RWPE1 (cell line): ENCODE measurements at regions not wholly inside any gene's neighbourhood (a gene's known extent, or its start where the extent isn't known, plus 50 kb on each side); places are given as distances from the start of the nearest gene placed in this dataset.
"Not testable (repeated sequence)": the region's sequence is repeated elsewhere in the genome, so short reads cannot be mapped to it uniquely, and the experiment has no call there.

Experiments
- CTCF ChIA-PET: fragments of 350-600 bp; sonication (Branson Sonifier 250); formaldehyde crosslinking; extraction: SDS; loops from one replicate; lab custom pipeline; 2021; lab: Yijun Ruan, JAX
- POLR2A ChIA-PET: fragments of 400-600 bp; formaldehyde crosslinking; extraction: SDS; loops from one replicate; lab custom pipeline; 2020; ENCODE audit warnings: antibody characterized with exemption; ENCODE audit not compliant: low non-redundant PET; lab: Yijun Ruan, JAX
- DNase-seq: peaks from one replicate; pipeline ENCODE4 v3.0.0; 2012; ENCODE audit warnings: low spot score
- H3K27ac ChIP-seq: fragments of 450-650 bp; 2 replicates; pipeline ENCODE4 v1.5.1; 2017
- TF ChIP-seq, protein P1 (sequence below): fragments of 450-650 bp; conservative IDR thresholded peaks from 2 replicates; pipeline ENCODE4 v1.5.1; 2017; ENCODE audit warnings: low read depth, mild to moderate bottlenecking

DNA sequence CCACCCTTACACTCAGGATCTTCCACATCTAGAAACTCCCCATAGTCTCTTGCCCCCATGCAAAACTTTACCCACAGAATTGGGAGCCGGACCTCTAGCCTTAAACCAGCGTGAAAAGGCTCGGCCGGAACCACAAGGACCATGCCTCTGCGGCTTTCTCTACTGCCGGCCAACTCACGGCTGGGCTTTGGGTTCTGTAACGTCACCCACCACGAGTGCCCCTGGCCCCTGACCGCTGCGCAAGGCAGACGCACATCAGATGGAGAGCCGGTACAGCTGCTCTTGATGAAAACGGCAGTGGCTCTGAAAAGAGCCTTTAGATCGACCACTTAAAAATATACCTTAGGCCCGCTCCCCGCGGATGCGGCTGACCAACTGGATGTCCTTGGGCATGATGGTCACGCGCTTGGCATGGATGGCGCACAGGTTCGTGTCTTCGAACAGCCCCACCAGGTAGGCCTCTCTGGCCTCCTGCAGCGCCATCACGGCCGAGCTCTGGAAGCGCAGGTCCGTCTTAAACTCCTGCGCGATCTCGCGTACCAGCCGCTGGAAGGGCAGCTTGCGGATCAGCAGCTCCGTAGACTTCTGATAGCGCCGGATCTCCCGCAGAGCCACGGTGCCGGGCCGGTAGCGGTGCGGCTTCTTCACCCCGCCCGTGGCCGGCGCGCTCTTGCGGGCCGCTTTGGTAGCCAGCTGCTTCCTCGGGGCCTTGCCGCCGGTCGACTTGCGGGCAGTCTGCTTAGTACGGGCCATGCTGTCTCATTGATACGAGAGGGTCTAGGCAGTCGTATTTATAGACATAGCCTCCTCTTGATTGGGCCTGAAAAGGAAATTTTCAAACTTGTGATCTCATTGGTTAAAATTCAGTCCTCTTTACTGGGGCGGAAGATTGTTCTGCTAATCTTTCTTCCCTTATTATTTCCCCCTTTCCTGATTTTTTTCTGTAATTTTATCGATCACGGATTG lies 66.3 kb downstream of the FAM72C start:
- H3K27ac ChIP-seq = peak overlapping the region; percentile 68
- peak; percentile 2 for DNase-seq
- POLR2A ChIA-PET, CTCF ChIA-PET: not testable (repeated sequence)

DNA sequence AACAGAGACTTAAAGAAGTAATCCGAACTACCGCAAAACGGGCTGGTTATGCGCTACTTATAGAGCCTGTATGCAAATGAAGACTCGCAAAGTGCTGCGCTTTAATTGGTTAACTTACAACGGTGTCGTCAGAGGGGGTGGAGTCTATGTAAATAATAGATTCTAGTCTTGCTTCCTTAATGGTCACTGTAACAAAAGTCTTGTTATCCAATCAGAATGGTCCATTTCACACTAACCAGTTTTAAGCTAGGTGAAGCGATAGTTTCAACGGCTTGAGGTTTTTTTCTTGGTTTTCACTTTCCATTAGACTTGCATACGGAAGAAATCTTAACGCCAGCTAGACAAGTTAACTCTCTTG lies 67.2 kb downstream of the FAM72C start:
- DNase-seq, POLR2A ChIA-PET, CTCF ChIA-PET: not testable (repeated sequence)
- peak overlapping the region; percentile 57 for H3K27ac ChIP-seq

- peak overlapping the region; percentile 57 for H3K27ac ChIP-seq
- CTCF ChIA-PET, DNase-seq, POLR2A ChIA-PET: not testable (repeated sequence)
Measured at GRCh38 chr1:143903899-143904621, 67.7 kb downstream of the FAM72C start.

DNA sequence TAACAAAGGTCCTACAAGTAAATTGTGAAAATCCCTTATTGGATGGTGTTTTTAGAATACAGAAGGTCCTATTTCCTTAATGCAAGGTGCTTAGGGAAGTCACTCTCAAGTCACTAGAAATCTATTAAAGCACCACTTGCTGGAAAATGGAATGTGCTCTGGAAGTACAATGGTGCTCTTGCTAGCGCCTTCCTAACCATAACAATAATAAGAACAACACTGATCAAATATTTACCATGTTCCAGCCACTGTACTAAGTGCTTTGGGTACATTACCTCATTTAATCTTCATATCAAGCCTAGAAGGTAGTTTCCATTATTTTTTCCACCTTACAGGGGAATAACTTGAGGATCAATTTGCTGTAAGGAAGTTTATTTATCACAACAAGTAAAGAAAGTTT lies 75.4 kb downstream of the FAM72C start:
- DNase-seq, CTCF ChIA-PET, H3K27ac ChIP-seq, POLR2A ChIA-PET: not testable (repeated sequence)

DNA sequence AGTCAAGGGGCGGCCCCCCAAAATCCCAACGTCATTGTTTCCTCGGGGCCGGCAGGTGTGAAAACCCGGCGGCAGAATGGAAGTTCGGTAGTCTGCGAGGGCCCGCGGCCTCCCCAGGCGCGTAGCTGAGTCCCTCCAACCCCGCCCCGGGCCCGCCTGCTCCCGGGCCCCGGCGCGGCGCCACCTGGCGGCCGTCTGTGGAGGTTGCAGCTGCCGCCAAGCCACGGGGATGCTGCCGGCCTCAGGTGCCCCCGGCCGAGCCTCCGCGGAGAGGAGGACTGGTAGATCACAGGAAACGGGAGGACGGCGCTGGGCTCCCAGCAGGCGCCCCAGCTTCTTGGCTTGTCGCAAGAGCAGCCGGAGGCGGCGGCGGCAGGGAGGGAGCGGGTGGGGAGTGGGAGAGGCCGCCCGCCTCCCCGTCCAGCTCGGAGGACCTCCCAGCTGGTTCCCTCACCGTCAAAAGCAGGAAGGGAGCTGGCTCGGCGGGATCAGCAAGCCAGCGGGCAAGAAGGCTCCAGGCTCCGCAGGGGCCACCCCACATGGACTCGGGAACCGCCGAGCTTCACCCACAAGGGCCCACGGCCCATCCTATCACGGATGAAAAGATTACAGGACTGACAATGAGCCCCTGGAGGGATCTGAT lies 86.7 kb downstream of the FAM72C start:
- TF ChIP-seq, protein P1, sequence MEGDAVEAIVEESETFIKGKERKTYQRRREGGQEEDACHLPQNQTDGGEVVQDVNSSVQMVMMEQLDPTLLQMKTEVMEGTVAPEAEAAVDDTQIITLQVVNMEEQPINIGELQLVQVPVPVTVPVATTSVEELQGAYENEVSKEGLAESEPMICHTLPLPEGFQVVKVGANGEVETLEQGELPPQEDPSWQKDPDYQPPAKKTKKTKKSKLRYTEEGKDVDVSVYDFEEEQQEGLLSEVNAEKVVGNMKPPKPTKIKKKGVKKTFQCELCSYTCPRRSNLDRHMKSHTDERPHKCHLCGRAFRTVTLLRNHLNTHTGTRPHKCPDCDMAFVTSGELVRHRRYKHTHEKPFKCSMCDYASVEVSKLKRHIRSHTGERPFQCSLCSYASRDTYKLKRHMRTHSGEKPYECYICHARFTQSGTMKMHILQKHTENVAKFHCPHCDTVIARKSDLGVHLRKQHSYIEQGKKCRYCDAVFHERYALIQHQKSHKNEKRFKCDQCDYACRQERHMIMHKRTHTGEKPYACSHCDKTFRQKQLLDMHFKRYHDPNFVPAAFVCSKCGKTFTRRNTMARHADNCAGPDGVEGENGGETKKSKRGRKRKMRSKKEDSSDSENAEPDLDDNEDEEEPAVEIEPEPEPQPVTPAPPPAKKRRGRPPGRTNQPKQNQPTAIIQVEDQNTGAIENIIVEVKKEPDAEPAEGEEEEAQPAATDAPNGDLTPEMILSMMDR = peak; percentile 28; the same call in 1 of the 2 replicates

DNA sequence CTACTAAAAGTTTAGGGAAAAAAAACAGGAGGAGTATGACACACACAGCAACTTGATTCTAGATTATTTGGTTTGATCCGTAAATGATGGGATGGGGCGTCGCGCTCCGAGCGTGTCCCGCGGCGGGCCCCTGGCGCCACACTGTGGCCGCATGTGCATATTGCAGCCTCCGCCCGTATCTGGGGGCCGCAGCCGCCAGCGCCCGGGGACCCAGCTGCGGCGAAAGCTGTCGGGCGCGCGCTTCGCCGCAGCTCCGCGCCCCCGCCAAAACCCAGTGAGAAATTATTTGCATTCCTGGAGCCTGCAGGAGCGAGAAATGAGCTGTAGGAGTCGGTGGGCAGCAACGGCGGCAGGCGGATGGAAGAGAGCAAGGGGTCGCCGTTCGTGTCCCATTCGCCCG lies 87.3 kb downstream of the FAM72C start:
- POLR2A ChIA-PET, H3K27ac ChIP-seq, CTCF ChIA-PET, DNase-seq: not testable (repeated sequence)
- TF ChIP-seq, protein P1 = peak; percentile 64

More for the DNA sequence above, 86.7 kb downstream of the FAM72C start:
- H3K27ac ChIP-seq, POLR2A ChIA-PET, DNase-seq, CTCF ChIA-PET: not testable (repeated sequence)

DNA sequence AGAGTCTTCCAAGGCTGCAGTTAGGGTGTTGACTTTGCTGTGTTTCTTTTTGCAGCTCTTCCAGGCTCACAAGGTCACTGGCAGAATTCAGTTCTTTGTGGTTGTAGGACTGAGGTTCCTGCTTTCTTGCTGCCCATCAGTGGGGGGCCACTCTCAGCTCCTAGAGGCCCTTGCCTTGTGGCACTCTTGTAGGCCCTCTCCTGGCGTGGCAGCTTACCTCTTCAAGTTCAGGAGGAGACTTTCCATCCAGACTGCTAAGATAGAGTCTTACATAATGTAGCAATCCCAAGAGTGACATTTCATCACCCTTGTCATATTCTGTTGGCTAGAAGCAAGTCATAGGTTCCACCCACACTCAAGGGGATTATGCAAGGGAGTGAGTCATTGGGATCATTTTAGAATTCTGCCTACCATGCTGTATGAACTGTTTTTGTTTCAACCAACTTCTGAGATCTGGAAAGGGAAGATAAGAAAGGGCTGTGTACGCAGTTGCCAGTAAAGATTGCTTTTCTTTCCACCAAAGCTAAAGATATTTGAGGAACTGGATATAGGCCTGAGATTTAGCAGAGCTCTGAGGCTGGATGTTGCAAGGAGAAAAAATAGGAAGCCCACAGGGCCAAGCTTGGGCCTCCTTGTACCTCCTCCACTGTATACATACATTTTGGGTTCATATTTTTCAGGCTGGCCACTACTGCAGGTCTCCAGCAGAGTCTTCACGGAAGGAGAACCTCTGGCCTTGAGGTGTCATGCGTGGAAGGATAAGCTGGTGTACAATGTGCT lies 91.8 kb downstream of the FAM72C start:
- H3K27ac ChIP-seq, POLR2A ChIA-PET, CTCF ChIA-PET, DNase-seq: not testable (repeated sequence)

- POLR2A ChIA-PET, CTCF ChIA-PET, H3K27ac ChIP-seq: not testable (repeated sequence)
Measured at GRCh38 chr1:143875947-143876346, 95.8 kb downstream of the FAM72C start.

GRCh38 chr1:143874625-143875024 lies 97.2 kb downstream of the FAM72C start:
- H3K27ac ChIP-seq, DNase-seq, POLR2A ChIA-PET, CTCF ChIA-PET: not testable (repeated sequence)

More at GRCh38 chr1:143875947-143876346, 95.8 kb downstream of the FAM72C start:
- DNase-seq = not testable (repeated sequence)

DNA sequence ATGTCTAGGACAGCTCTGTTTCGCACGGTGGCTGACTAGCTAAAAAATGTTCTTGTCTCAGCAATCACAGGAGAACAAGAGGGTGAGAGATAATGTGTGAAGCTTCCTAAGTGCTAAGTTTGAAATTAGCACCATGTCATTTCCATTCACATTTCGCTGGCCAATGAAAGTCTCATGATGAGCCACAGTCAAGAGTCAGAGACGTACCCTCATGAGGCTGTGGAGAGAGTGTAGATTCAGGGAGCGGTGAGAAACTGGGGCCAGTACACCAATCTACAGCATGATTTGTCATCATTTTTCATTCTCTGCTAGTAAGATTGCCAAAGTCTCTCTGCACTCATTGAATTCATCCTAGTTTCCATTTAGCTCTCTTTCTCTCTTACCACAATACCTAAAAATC lies 98.1 kb downstream of the FAM72C start:
- DNase-seq, POLR2A ChIA-PET, H3K27ac ChIP-seq, CTCF ChIA-PET: not testable (repeated sequence)

DNA sequence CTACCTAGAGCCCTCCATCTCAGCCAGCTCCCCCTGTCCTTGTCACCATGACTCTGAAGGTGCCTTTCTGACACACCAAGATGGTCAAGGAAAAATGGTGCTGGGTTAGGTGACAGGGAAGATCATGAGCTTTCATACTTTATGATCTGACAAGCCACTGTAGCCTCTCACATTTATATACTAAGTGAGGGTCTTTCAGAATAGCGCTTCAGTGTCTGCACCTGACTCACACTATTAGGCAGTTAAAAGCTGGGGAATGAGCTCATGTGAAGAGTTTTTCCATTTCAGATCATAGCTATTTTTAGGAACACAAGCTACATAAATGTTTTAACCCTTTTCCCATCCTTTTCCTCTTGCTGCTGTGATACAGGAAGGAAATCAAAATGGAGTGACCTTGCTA lies 101.4 kb downstream of the FAM72C start:
- POLR2A ChIA-PET, DNase-seq, CTCF ChIA-PET, H3K27ac ChIP-seq: not testable (repeated sequence)

- DNase-seq, CTCF ChIA-PET, POLR2A ChIA-PET: not testable (repeated sequence)
Measured at GRCh38 chr1:143867590-143868220, 104.1 kb downstream of the FAM72C start.

DNA sequence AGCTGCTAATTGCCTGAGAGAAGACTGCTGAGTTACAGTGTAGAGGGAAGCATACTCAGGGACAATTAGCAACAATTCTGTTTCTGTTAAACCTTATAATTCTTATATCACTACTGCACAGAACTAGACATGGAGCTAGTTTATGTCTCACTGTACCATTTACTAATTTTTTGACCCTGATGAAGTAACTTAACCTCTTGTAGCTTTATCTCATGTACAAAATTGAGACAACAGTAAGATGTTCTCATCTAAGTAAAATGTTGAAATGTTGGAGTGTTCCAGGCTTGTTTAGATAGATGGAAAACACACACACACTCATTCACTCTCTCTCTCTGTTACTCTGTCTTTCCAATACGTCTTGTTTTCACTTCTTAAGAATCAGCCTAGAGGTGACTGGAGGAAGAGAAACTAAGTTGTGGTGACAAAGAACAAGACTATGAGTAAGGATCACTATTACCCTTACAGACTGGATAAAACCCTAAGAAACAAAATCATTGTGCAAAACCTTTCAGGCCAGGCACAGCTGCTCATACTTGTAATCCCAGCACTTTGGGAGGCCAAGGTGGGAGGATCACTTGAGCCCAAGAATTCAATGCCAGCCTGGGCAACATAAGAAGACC lies 107.8 kb downstream of the FAM72C start:
- CTCF ChIA-PET, DNase-seq, POLR2A ChIA-PET, H3K27ac ChIP-seq: not testable (repeated sequence)

More at GRCh38 chr1:143867590-143868220, 104.1 kb downstream of the FAM72C start:
- H3K27ac ChIP-seq = not testable (repeated sequence)
